NCI-H510A (cell line): ENCODE measurements at regions not wholly inside any gene's neighbourhood (a gene's known extent, or its start where the extent isn't known, plus 50 kb on each side); places are given as distances from the start of the nearest gene placed in this dataset.
"Not testable (repeated sequence)": the region's sequence is repeated elsewhere in the genome, so short reads cannot be mapped to it uniquely, and the experiment has no call there.

Experiments
- DNase-seq: peaks from one replicate; lab custom pipeline; 2025; lab: John Stamatoyannopoulos, UW

GRCh38 chr2:187057466-187057865, 208.5 kb upstream of the ZSWIM2 start:
- no peak for DNase-seq

GRCh38 chr2:187056416-187057334, 207.7 kb upstream of the ZSWIM2 start:
- DNase-seq: no peak

DNA sequence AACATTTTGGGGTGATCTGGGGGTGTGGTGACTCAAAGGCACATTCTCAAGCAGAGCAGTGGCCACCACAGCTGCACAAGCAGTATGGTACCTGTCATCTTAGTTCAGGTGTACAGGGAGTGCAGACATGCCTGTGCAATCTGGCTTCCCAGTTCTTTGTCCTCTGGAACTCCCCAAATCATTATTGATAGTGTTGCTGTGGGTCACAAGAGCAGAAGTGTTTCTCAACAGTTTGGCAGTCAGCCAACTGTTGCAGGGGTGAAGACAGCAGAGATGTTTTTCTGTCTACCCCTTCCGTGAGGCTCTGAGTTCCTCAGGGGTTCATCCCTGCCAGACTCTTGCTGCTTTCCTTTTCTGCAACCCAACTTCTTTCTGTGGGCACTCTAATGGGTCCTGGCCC, 206.5 kb upstream of the ZSWIM2 start:
- DNase-seq: no peak

DNA sequence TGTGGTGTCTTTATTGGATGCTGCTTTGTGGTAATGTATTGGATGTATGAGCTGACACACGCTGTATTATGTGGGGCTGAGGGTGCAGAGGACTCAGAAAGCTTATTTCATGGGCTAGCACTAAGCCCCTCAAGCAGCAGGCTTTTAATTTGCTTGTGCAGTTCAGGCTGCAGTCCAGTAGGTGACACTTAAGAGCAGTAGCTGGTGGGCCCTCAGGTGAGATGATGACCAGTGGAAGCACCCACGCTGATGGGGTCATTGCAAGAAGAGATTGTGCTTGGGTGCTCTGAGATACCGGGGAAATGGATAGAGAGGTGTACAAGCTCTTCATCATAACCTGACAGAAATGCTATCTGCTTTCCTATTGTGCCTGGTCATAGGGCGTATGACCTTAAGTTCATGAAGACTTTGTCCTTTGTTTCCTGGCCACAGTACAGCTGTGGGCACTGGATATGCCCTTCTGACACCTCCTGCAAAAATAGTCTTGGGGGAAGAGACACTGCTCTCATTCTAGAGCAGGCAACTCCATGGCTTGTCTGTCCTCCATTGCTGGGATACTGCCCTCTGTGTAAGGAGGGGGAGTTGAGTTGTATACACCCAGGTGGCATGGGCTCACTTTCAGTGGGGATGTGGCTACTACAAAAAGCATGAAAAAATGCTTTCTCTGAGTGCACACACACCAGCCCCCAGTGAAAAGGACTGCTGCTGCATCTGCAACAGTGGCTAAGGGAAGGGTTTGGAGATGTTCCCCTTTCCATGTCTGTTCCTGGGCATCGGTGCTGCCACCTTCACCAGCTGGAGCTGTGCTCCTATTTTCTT, 205.7 kb upstream of the ZSWIM2 start:
- no peak for DNase-seq

DNA sequence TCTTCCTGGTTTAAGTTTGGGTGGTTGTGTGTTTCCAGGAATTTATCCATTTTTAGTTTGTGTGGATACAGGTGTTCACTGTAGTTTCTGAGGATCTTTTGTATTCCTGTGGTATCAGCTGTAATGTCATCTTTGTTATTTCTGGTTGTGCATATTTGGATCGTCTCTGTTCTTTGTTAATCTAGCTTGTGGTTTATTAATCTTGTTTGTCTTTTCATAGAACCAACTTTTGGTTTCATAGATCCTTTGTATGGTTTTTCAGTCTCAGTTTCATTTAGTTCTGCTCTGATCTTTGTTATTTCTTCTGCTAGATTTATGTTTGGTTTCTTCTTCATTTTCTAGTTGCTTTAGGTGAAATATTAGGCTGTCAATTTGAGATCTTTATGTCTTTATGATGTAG, 202.4 kb upstream of the ZSWIM2 start:
- DNase-seq: no peak

DNA sequence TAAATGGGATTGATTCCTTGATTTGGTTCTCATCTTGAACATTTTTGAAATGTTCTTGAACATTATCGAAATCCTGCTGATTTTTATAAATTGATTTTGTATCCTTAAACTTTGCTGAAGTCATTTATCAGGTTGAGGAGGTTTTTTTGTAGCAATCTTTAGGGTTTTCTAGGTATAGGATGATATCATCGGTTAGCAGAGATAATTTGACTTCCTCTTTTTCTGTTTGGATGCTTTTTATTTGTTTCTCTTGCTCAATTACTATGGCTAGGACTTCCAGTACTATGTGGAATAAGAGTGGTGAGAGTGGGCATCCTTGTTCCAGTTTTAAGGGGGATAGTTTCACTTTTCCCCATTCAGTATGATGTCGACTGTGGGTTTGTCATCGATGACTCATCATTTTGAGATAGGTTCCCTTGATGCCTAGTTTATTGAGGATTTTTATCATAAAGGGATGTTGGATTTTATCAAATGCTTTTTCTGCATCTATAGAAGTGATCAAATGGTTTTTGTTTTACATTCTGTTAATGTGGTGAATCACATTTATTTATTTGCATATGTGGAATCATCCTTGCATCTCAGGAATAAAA, 201.5 kb upstream of the ZSWIM2 start:
- DNase-seq: no peak

DNA sequence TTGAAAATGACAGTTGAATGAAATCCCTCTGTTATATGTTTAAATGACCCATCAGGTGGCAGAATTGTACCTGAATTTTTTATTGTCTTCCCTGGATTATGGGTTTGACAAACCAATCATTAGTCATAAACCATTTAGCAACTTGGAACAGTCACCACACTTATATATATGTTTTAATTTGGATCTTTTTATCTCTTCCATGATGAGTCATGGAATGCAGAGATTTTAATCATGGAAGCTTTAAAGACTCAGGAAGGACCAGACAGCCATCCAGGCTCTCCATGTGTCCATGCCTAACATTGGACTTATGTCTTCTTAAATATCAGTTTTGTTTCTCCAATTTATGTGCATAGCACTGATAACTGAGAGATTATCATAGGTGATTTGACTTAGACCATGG, 188.3 kb upstream of the ZSWIM2 start:
- no peak for DNase-seq

DNA sequence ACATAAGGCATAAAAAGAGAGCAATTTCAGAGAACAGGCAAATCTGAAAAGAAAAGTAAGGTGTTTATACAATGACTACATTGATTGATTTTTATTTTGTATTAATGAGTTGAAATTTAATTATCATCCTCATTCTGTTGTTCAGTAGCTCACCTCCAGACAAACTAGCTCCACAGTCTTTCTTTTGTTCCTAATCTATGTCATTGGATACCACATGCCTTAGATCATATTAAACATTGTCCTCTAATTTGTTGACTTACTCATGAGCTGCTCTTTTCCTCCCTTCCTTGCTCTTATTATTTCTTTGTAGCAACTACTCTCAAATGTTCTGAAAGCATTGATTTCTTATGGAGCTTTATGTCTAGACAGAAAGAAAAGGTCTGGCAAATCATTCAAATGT, 185.5 kb upstream of the ZSWIM2 start:
- no peak for DNase-seq

DNA sequence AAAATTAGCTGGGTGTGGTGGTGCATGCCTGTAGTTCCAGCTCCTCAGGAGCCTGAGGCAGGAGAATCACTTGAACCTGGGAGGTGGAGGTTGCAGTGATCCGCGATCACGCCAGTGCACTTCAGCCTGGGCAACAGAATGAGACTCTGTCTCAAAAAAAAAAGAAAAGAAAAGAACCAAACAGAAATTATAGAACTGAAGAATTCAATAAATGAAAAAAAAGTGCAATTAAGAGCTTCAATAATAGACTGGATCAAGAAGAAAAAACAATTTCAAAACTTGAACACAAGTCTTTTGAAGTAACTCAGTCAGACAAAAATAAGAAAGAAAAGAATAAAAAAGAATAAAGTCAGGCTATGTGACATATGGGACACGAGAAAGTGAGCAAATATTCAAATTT, 175.8 kb upstream of the ZSWIM2 start:
- DNase-seq: no peak

GRCh38 chr2:187023996-187024395, 175.0 kb upstream of the ZSWIM2 start:
- DNase-seq: not testable (repeated sequence)

DNA sequence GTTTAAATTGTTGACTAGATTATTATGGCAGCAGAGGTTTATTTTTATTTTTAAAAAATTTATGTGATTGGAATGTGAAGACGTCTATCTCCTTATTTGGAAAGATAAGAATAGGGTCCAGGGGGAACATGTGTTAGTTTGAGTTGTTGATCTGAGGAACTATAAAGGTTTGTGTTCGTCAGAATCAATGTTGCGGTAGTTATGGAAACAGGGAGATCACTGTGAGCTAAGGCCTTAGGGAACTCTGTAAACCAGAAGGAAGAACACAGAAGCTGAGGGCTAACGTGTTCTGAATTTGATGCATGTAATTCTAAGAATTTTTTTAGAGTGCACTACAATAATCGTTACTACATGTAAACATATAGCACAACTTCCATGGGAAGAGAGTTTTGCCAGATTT, 168.5 kb upstream of the ZSWIM2 start:
- DNase-seq: no peak

GRCh38 chr2:187013058-187013457, 164.1 kb upstream of the ZSWIM2 start:
- no peak for DNase-seq

DNA sequence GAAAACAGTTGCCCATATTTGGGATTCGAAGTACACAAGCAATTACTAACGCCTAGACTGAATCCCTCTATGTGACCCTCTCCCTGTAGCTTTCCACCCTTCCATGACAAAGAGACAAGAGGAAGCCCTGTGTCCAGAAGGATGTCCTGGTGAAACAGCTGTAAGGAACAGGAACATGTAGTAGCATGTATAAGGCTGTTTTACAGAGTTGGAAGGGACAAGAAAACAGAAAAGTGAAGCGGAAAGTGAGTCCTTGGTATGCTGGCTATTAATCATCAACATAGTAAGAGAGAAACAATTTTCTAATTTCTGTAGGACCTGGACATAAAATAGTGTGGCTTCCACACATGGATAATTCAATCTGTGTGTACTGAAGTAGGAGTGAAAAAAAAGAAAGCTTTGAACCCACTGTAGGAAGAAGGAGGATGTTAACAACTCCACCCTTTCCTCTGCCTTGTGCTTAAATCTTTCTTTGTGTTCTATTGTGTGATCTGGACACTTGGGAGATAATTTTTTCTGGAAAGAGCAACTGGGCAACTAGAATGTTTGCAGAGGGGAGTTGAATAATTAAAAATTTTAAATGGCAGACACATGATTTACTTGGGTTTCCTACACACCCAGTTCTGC, 162.3 kb upstream of the ZSWIM2 start:
- DNase-seq: no peak

DNA sequence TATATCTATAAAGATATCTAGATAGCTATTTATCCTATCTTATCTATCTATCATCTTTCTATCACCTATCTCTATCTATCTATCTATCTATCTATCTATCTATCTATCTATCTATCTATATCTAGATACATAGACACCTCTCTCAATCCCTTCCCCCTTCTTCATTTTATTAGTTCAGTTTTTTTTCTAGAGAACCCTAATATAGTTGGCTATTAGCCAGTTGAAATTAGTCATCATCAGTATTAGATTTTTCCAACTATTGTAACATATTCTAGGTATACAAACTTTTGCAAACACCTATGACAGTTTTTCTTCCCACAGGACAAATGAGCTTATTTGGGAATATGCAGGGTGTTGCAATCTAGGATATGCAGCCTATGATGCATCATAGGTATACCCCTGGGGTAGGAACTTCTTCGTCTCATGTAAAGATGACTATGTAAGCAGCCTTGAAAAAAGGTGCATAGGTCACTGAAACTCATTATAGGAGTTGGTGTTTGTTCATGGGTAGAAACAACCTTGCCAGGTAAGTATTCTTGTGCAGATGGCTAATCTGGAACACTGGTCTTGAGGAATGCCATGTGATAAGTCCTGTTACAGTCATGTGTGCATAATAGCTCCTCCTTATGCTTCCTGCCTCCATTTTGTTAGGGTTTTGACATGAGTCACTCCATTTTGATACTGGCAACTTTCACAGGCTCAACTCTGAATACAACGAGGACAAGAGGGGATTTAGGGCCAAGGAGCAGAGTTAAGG, 160.7 kb upstream of the ZSWIM2 start:
- DNase-seq: no peak

GRCh38 chr2:187008111-187008510, 159.1 kb upstream of the ZSWIM2 start:
- DNase-seq: no peak

GRCh38 chr2:187003611-187004010, 154.6 kb upstream of the ZSWIM2 start:
- no peak for DNase-seq

DNA sequence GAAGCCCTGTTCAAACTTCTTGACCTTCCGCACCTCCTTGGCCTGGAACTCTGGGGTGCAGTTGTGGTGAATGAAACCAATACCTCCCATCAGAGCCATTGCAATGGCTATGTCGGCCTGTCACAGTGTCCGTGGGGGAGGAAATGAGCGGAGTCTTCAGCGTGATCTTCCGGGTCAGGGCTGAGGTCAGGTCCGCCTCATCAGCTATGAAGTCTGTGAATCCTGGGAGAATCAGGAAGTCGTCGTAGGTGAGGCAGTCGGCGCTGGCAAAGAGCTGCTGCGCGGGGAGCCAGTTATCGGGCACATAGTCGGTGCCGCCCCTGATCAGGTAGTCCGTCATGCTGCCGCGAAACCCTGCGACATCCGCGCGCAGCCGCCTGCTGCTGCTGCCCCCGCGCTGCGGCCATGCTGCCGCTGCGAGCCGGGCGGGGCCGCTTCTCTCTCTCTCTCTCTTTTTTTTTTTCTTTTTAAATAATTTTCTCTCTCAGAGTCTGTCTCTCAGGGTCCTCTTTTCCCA, 154.1 kb upstream of the ZSWIM2 start:
- no peak for DNase-seq

DNA sequence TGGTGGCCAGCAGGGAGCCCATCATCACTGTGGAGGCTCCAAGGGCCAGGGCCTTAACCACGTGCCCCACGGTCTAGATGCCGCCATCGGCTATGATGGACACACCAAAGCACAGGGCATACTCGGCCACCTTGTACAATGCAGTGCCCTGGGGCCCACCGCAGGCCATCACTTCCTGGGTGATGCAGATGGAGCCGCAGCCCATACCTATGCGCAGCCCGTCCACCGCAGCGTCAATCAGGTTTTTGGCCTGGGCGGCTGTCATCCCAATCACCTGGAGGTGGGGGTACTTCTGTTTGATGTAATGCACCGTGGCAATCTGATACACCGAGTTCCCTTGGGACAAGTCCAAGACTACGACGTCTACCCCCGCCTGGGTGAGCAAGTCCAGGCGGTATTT, 153.3 kb upstream of the ZSWIM2 start:
- no peak for DNase-seq

DNA sequence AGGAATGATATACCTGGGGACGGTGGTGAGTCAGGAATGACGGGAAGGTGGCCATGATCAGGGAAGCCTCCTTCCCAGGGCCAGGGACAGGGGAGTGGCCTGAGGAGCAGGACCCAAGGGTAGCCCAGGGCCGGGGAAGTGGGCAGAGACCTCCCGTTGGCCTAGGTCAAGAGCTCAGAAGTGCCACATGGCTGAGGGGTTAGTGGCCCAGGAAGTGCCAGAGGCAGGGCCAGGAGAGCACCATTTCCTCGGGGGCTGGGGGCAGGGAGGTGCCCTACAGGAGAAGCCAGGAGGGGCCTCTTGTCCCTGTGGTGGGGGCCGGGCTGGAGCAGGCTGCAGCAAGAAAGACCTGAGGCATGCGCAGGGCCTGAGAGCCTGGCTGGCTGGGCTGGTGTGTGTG, 152.3 kb upstream of the ZSWIM2 start:
- DNase-seq: no peak

DNA sequence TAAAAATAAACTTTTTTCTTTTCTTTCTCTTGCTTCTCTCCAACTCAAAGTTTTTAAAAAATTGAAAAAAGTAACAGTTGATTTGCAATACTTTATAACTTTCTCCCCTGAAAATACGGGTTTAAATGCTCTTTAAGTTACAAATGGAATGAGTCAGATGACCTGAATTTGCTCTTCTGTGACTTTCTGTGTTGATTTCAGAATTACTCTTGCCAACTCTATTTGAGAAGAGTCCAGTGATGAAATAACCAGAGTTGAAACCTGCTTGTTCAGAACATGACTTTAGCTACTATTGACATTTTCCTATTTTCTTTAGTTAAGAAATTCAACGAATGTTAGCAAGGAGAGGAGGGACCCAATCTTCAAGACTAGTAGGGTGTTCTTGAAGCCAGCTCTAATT, 146.1 kb upstream of the ZSWIM2 start:
- DNase-seq: no peak

GRCh38 chr2:186992597-186992996, 143.6 kb upstream of the ZSWIM2 start:
- no peak for DNase-seq
